A673 (cell line): ENCODE measurements at regions not wholly inside any gene's neighbourhood (a gene's known extent, or its start where the extent isn't known, plus 50 kb on each side); places are given as distances from the start of the nearest gene placed in this dataset.

Experiments
- BruUV-seq: library from RNA; stranded (reverse); fragments of 400-500 nt; replicated peaks from 2 replicates; lab custom pipeline; 2021; lab: Mats Ljungman, UMichigan
- CTCF ChIA-PET: fragments of 300-600 bp; sonication (Branson Sonifier 250); formaldehyde crosslinking; loops from one replicate; lab custom pipeline; 2022; ENCODE audit warnings: antibody characterized with exemption; lab: Charles Lee
- POLR2A ChIA-PET: fragments of 300-600 bp; sonication (Branson Sonifier 250); formaldehyde crosslinking; loops from one replicate; lab custom pipeline; 2022; ENCODE audit warnings: antibody characterized with exemption; ENCODE audit not compliant: low non-redundant PET; lab: Charles Lee
- DNase-seq: peaks from one replicate; pipeline ENCODE4 v3.0.0-alpha.2; 2015; ENCODE audit warnings: low spot score
- H3K27ac ChIP-seq: fragments of 200-600 bp; sonication (generic); 2 replicates; pipeline ENCODE4 v1.5.1; 2016; ENCODE audit warnings: mixed run types, low read depth, mild to moderate bottlenecking, mixed read lengths, antibody characterized with exemption, low read length; ENCODE audit not compliant: poor library complexity, severe bottlenecking
- H3K27me3 ChIP-seq: fragments of 200-600 bp; sonication (generic); replicated peaks from 2 replicates; pipeline ENCODE4 v1.6.1; 2017; ENCODE audit warnings: mixed run types, low read depth, mild to moderate bottlenecking, mixed read lengths, antibody characterized with exemption, low read length; ENCODE audit not compliant: insufficient read depth, poor library complexity
- H3K36me3 ChIP-seq: fragments of 200-600 bp; sonication (generic); 2 replicates; pipeline ENCODE4 v1.6.1; 2016; ENCODE audit warnings: mixed run types, mild to moderate bottlenecking, mixed read lengths, antibody characterized with exemption, low read length; ENCODE audit not compliant: insufficient read depth, poor library complexity, severe bottlenecking
- H3K4me1 ChIP-seq: fragments of 200-600 bp; sonication (generic); 2 replicates; pipeline ENCODE4 v1.6.1; 2017; ENCODE audit warnings: mixed run types, mild to moderate bottlenecking, mixed read lengths, antibody characterized with exemption, low read length; ENCODE audit not compliant: insufficient read depth, poor library complexity, severe bottlenecking
- H3K4me3 ChIP-seq: fragments of 200-600 bp; sonication (generic); 2 replicates; pipeline ENCODE4 v1.5.1; 2016; ENCODE audit warnings: low read depth, mixed run types, mild to moderate bottlenecking, mixed read lengths, low read length; ENCODE audit not compliant: poor library complexity, severe bottlenecking
- H3K9me3 ChIP-seq: fragments of 200-600 bp; sonication (generic); 2 replicates; pipeline ENCODE4 v1.6.1; 2016; ENCODE audit warnings: mixed run types, low read depth, mild to moderate bottlenecking, mixed read lengths, antibody characterized with exemption, low read length; ENCODE audit not compliant: poor library complexity, severe bottlenecking
- CTCF ChIP-seq: fragments of 300-800, 200-600 bp; sonication (generic); conservative IDR thresholded peaks from 2 replicates; pipeline ENCODE4 v1.5.1; 2017; ENCODE audit warnings: low read depth, mild to moderate bottlenecking, antibody characterized with exemption, low read length, moderate library complexity, mixed read lengths
- EZH2 ChIP-seq: fragments of 200-600 bp; sonication (generic); IDR thresholded peaks from 2 replicates; pipeline ENCODE4 v1.6.1; 2017; ENCODE audit warnings: borderline replicate concordance, low read depth, mild to moderate bottlenecking, mixed read lengths, antibody characterized with exemption, low read length; ENCODE audit not compliant: poor library complexity, severe bottlenecking
- intact Hi-C: fragments of 100-400 bp; cut with micrococcal nuclease; formaldehyde crosslinking; loops from one replicate; pipeline ENCODE4 v1.10.0; 2022; ENCODE audit not compliant: unreplicated experiment

DNA sequence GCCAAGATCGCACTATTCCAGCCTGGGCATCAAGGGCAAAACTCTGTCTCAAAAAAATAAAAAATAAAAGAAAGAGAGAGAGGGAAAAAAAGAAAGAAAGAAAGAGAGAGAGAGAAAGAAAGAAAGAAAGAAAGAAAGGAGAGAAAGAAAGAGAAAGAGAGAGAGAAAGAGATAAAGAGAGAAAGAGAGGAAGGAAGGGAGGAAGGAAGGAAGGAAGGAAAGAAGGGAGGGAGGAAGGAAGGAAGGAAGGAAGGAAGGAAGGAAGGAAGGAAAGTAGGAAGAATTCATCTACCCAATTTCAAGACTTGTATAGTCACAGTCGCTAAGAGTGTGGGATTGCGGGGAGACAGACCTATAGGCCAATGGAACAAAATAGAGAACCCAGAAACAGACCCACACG is 290.6 kb downstream of the NPHP4 start:
- Histone ChIP-seq H3K27me3 (no peaks in the 10 kb centered on the region), H3K27ac (no peak overlapping the region), H3K9me3 (no peaks in the 10 kb centered on the region), H3K36me3 (no peaks in the 10 kb centered on the region), H3K4me3 (no peak overlapping the region), H3K4me1 (no peaks in the 10 kb centered on the region)
- ChIA-PET CTCF (interaction anchor here (0.7 kb wide), 1 partner anchor 50 kb away, joined by 4 read pairs; no protein-coding TSS in a partner anchor), POLR2A (no interaction called here)
- DNase-seq, result peak; percentile 10
- intact Hi-C loops, result no loop called here
- no peak for TF ChIP-seq EZH2
- TF ChIP-seq CTCF, result no peak
- no TSS peak for BruUV-seq

DNA sequence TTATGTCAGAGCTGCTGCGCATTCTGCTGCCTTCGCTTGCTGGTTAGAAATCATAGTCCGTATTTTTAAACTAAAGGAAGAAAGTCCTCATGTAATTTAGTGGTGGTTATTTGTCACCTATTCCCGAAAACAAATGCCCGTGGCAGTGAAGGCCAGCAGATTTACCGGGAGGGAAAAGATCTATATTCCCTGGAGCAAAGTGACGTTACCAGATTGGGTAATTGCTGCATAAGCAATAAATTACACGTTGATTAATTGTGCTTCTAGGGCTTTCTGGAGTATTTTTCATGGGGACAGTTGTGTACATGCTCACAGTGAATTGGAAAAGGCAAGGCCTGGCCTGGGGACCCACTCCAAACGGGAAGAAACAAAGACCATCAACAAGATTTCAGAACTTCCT is 298.7 kb downstream of the NPHP4 start:
- CTCF ChIA-PET, result no interaction called here
- Histone ChIP-seq H3K27ac (no peak overlapping the region), H3K4me1 (no peaks in the 10 kb centered on the region), H3K36me3 (no peaks in the 10 kb centered on the region), H3K9me3 (no peaks in the 10 kb centered on the region), H3K4me3 (no peak overlapping the region), H3K27me3 (no peaks in the 10 kb centered on the region)
- no peak for DNase-seq
- no TSS peak for BruUV-seq
- POLR2A ChIA-PET, result no interaction called here
- TF ChIP-seq CTCF (no peak), EZH2 (no peak)
- intact Hi-C loops, result no loop called here

GRCh38 chr1:5692664-5693063 is 299.6 kb downstream of the NPHP4 start:
- Histone ChIP-seq H3K9me3 (no peaks in the 10 kb centered on the region), H3K27ac (no peak overlapping the region), H3K36me3 (no peaks in the 10 kb centered on the region), H3K4me3 (no peak overlapping the region), H3K27me3 (no peaks in the 10 kb centered on the region), H3K4me1 (no peaks in the 10 kb centered on the region)
- no peak for DNase-seq
- intact Hi-C loops, result no loop called here
- POLR2A ChIA-PET, result no interaction called here
- TF ChIP-seq CTCF, result no peak
- TF ChIP-seq EZH2, result no peak
- no TSS peak for BruUV-seq
- CTCF ChIA-PET, result no interaction called here
